HL-60/S4 treated with retinoic acid at 250 ng/mL for 4 days and 3 days (cell line): ENCODE measurements at regions not wholly inside any gene's neighbourhood (a gene's known extent, or its start where the extent isn't known, plus 50 kb on each side); places are given as distances from the start of the nearest gene placed in this dataset.

ENCODE experiments used
- in situ Hi-C: fragments of 300-500 bp; cut with MboI; formaldehyde crosslinking; loops from 2 replicates; pipeline ENCODE4 v1.7.0; 2022; ENCODE audit warnings: low sequenced_read_pairs

DNA sequence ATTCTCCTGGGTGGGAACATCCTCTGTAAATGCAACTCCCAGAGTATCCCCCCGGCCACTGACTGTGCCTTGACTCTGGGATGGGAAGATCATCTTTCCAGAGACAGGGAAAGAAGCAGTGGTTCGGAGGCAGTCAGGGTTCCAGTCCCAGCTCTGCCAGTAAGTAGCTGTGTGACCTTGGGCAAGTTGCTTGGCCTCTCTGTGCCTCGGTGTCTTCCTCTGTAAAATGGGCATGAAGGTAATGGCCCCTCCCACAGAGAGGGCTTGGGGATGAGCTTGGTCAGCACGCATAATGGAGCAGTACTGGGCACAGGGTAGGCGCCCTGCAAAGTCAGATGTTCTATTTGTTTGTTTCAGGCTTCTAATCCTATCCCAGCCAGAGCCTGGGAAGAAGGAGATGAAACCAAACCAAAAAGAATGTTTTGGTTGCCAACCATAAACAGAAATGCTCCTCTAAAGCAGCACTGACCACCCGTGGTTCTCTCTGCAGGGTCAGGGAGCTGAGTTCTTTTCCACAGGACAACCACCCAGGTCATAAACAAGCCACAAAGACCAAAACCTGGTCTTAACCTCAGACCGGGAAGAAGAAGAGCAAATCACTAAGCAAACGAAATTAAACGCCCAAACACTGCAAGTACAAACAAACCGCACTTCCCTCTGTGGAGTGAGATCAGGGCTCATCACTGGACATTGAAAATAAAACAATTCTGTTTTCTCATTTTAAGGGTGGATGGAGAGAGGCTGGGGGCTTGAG lies 381.0 kb upstream of the SULF2 start:
- in situ Hi-C loops, result no loop called here

DNA sequence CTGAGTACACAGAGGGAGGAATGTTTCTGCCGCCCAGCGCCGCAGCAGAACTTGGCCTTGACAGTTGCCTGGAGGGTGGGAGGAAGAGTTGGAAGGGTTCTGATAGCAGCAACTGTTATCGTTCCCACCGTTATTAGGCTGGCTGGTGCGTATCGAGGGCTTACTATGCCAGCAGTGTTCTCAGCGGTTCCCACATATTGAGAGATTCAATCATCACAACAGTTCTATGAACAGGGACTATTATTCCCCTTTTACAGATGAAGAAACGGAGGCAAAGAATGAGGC lies 380.1 kb upstream of the SULF2 start:
- in situ Hi-C loops, result no loop called here

DNA sequence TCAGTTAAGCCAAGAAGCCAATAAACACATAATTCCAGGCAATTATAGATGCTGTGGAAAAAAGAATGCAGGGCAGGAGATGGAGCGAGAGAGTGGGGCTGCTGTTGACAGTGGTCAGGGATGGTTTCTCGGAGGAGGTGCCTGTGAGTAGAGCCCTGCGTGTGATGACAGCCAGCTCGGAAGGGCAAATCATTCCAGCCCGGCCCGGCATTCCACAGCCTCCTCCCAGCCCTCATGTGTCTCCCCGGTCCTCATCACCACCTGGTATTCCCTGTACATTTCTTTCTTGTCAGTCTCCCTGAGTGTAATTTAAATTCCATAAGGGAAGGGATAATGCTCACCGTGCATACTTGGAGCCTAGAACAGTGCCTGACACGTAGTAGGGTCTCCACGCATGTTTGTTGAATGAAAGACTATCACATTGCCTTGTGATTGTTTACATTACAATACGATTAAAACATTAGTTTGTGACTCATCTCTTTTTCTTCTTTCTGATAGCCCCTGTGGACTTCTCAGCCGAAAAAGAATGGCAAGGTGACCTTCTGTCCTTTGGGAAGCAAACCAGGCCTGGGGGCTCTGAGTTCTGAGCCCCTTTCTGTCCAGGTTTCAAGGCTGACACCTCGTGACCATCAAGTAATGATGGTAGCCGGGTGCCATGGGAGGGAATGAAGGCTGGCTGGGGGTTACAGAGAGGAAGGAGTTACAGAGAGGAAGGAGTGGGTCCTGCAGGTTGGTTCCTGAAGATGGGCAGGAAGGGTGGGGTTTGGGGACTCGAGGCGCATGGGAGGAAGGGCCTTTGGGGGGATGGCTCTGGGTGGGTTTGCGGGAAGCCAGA lies 379.5 kb upstream of the SULF2 start:
- in situ Hi-C loops, result no loop called here

DNA sequence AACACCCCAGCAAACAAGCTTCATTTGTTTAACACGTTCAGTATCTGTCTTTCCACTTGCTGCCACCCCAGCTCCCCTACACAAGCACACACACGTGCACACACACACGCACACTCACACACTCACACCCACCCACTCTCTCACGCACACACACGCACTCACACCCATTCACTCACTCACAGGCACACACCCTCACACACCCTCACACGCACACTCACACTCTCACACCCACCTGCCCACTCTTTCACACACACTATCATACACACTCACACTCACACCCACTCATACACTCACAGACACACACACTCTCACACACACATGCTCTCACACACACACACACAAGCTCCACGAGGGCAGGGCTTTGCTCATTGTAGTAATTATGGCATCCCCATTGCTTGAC lies 378.8 kb upstream of the SULF2 start:
- in situ Hi-C loops, result no loop called here

DNA sequence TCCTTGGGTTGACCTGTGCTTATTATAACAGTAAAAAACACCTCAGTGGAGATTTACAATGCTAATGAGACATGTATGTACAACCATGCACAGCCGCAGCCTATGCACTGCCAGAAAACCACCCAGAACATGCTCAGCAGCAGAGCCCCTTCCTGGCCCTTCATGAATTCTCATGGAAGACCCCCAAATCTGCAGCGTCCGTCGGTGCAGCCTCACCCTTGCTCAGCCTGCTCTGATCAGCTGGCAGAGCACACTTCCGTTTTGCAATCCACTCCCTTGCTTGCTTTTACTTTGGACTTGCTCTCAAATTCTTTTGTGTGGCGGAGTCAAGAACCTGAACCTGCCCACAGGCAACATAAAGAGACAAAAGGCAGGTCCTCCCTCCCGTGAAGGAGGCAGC lies 378.2 kb upstream of the SULF2 start:
- in situ Hi-C loops, result no loop called here

DNA sequence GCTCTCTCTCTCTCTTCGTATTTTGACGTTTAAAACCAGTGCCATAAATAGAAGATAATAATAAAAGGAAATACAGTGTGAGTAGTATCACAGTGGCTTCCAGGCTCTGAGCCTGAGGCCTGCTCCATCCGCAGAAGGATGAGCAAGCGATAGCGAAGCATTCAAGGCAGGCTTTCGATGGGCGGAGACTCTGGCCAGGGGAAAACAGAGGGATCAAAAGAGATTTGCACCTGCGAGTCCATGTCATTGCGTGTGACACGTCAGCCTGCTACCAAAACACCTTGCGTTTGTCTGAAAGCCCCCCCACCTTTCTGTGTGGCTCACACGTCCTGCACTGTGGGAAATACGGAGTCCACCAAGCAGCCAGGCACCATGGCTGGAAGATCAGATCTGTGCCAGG lies 377.3 kb upstream of the SULF2 start:
- in situ Hi-C loops, result no loop called here

DNA sequence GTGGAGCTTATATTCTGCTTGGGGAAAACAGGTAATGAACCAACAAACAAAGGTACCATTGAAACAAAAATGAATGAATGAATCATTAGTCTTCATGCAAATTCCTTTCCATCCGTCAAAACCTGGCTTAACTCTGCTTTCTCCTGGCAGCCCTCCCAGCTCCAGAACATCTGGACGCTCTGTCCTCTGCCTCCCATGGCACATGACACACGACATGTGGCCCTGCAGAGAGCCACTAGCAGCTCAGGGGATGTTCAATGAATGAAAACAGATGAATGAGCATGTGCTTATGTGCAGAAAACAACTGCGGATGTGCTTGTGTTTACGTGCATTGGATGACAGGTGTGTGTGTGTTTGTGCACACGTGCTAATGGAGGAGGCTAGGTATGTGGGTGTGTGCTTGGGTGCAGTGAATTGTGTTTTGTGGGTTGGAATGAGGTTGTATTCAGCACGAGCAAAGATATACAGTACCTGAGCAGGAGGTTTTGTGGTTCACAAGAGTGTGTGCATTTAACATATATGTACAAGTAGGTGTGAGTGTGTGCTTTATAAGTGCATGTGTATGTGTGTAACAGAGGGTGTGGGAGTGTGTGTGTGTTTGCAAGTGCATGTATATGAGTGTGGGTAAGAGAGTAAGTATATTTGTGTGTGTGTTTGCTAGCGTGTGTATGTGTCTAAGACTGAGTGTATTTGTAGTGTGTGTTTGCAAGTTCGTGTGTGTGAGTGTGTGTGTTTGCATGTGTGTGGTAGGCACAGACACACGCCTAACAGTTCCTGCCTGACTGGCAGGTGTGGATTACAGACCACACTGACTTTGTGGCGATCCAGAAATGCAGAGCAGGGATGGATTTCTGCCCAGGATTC lies 374.1 kb upstream of the SULF2 start:
- in situ Hi-C loops, result no loop called here

DNA sequence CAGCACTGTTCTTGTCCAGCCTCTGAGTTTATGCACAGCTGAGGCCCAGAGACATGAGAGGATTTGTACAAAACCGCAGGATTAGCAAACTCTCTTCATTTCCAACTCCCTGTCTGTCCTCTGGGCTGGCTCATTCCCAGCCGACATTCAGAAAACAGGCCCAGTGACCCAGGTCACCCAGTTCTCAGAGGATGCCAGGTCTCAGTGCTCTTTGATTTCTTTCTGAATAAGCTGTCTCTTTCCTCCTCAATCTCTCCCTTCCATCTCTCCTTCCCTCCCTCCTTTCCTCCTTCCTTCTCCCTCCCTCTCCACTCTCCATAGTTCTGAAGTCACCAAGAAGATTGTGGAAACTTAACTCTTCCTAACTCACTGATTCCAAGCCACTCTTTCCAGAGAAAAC lies 372.7 kb upstream of the SULF2 start:
- in situ Hi-C loops, result no loop called here

DNA sequence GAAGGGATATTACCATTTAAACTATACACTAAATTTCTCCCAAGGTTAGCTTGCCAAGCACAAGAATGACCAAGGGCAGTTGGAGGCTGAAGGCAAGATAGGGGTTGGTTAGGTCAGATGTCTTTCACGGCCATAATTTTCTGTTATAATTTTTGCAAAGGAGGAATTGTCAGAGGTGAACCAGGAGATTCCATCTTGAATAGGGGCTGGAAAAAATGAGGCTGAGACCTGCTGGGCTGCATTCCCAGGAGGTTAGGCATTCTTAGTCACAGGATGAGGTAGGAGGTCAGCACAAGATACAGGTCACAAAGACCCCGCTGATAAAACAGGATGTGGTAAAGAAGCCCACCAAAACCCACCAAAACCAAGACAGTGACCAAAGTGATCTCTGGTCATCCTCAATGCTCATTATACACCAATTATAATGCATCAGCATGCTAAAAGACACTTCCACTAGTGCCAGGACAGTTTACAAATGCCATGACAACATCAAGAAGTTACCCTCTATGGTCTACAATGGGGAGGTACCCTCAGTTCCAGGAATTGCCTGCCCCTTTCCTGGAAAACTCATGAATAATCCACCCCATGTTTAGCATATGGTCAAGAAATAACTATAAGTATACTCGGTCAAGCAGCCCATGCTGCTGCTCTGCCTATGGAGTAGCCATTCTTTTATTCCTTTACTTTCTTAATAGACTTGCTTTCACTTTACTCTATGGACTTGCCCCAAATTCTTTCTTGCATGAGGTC lies 371.8 kb upstream of the SULF2 start:
- in situ Hi-C loops, result no loop called here

DNA sequence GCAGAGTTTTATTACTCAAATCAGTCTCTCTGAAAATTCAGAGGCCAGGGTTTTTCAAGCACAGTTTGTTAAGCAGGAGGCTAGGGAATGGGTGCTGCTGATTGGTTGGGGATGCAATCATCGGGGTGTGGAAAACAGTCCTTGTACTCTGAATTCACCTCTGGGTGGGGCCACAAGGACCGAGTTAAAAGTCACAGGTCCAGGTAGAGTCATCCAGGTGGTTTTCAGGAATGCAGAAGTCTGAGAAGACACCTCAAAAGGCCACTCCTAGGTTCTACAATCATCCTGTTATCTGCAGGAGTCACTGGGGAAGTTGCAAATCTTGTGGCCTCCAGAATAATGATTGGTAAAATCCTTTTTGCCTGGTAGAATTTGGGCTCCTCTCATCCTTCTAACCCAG lies 371.2 kb upstream of the SULF2 start:
- in situ Hi-C loops, result no loop called here

DNA sequence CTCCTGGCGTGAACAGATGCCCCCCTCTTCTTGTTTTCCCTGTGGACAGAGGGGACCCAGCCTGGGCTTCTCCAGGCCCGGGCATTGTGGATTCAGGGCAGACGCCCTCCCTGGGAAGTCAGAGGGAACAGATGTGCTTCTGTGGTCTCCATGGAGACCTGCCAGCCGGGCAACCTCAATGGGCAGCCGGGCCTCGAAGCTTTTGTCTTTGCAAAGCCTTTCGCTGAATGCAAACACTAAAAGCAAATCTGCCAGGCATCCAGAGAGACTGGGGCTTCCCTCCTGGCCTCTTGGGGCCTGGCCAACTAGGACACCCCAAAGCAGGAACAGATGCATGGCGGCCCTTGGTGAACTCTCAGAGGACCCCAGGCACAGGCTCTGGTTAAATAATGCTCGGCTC lies 370.0 kb upstream of the SULF2 start:
- in situ Hi-C loops, result no loop called here

DNA sequence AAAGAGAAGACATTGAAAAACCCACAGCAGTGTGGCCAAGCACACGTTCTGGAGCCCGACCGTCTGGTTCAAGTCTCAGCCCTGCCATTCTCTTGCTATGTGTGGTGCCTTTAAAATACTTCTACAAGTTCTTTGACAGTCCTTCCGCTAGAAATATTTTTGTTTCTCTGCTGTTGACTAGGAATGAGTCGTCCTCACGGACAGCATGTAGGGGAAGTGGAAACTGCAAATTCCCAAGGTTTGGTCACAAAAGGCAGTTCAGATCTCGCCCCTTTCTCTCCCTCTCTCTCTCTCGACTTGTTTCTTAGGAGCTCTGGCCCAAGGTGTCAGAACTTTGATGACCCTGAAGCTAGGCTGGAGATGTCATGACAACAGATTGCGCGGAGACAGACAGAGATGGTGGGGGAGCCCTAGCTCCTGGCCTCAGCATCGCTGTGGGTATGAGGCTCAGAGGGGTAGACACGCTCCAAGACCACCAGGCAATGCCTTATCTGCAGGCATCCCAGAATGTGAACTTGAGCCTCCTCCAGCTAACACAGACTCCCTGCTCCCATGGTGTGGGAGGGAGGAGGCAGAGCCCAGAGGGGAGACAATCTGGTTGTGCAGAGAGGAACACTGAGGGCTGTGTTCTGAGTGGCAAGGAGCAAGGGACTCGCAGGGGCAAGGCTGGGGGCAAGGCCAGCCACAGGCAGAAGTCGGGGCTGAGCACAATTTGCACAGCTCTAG lies 368.9 kb upstream of the SULF2 start:
- in situ Hi-C loops, result no loop called here

DNA sequence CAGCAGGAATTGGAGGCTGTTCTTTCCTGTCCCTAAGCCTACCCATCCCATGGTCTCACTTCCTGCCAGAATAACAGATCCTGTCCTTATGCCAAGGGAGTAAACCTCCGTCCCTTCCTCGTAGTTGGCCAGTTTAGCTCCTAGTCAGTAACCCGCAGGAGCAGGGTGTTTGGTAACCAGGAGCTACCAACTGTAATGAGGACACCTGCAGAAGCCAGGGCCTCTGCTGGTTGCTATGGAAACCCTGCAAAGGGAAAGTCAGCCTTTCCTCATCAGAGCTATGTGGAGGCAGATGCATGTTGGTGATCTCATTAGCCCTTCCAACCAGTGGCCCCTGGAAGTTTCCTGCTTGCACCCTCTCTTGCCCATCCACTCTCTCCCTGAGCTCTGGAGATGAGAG lies 368.2 kb upstream of the SULF2 start:
- in situ Hi-C loops, result no loop called here

DNA sequence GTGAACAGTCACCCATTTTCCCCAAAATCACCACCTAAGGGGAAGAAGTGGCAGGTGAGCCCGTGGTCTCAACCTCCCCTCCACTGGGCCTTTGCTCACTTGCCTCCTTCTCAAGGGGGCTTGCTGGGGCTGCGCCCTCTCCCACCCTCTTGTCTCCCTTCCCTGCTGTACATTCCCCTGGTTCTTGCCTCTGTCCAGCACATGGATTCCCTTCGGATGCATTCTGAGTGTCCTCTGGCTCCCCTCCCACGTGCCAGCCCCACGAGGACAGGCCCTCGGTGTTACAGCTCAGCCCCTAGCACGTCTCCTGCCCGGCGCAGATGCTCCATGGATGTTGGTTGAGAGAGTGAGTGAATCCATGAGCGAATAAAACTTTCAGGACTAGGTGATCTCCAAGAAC lies 367.8 kb upstream of the SULF2 start:
- in situ Hi-C loops, result no loop called here

DNA sequence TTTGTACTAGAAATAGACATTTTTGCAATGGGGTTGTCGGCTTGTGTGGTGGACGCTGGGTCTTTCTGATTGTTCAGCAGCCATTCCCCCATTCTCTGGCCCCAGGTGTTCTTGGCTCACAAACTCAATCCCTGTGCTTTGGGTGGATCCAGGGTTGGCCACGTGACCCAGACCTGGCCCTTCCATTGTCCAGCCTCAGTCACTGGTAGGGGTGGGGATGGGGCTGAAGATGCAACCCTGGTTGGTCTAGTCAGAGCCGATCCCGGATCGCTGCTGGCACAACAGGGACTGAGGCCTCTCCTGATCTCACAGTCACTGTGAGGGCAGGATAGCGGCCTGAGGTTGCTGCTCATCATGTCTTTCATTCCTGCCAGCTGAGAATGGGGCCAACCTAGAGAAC lies 365.3 kb upstream of the SULF2 start:
- in situ Hi-C loops, result no loop called here

DNA sequence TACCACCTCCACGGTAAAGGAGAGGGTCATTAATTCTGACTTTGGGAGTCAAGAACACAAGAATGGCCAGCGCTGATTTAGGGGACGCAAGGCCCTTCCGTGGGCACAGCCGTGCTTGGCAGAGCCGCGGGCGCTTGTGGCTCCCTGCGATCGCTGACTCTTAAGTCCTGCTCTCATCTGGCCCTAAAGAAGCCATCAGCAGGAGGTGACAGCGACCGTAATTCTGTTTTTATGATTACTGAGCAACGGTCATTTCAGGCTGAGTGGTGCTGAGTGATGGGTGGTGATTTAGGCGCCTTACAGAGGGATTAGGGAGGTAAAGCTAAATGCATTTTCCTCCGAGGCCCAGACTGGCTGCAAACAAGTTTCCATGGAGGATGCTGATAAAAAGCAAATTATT lies 364.6 kb upstream of the SULF2 start:
- in situ Hi-C loops, result no loop called here

DNA sequence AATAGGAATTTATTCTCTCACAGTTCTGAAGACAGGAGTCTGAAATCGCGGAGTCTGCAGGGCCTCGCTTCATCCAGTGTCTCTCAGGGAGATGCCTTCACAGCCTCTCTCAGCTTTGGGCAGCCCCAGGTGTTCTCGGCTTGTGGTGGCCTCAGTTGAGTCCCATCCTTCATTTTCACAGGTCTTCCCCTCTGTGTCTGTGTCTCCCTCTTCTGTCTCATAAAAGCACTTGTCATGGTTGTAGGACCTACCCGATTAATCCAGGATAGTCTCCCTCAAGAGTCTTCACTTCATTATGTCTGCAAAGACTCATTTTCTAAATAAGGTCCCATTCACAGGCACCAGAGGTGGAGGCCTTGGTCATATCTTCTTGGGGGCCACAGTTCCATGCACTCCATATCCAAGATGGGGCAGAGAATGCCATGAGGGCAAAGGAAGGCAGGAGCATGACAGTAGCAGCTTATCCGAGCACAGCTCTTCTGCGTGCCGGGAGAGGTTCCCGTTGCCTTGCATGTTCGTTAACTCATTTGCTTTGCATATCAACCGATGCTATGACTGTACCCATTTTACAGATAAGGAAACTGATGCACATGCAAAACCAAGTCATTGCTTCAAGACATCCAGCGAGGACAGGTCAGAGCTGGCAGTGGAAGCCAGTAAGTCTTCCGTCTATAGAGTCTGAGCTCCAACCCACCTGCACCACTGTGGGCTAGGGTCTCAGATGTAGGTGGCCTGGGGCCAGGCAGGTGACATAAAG lies 363.8 kb upstream of the SULF2 start:
- in situ Hi-C loops, result no loop called here

DNA sequence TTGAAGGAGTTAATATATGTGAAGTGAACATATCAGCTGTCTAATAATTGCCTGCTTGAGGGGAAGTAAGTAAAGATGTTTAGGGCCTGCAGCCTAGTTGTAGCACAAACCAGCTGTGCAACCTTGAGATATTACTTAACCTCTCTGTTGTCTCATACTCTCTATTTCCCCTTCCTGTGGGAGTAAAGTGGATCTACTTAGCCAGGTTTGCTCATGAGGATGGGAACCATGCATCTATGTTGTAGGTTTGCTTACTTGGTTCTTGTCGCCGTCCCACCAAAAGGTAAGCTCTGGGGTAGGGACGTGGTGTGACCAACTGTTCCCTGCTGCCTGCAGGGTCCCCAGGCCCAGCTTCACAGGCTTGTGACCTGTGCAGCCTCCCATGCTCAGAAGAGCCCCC lies 362.7 kb upstream of the SULF2 start:
- in situ Hi-C loops, result no loop called here

DNA sequence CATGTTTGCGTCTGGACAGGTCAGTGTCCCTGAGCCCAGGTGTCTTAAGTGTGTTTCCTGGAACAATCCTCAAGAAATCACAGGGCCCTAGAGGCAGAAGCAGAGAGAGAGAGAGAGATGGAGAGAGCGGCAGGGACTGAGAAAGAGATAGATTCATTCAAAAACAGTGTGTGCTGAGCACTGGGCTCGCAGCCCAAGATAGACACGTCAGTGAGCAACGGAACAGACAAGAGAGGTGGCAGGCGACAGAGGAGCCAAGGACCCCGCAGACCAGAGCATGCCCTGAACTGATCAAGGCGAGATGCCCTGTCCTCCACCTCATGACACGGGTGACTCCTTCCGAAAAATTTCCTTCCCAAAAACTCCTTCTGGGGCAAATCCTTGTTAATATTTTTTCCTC lies 362.0 kb upstream of the SULF2 start:
- in situ Hi-C loops, result no loop called here

DNA sequence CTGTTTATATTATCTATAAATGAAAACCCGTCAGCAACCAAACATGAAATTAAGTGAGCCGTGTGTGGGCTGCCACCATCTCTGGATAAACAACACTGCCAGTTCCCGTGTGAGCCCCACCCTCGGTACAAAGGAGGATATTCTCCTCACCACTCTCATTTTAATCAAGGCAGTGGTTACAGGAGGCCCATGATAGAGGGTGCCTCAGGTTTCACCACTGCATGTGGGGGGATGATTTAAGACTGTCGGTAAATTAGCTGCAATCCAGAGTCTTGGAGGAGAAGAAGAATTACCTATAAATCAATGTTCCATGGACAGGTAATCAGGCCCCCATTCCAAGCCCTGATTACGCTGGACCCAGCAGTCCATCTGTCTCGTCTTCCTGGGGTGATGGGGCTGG lies 361.6 kb upstream of the SULF2 start:
- in situ Hi-C loops, result no loop called here
